ENCODE measurements at regions not wholly inside any gene's neighbourhood (a gene's known extent, or its start where the extent isn't known, plus 50 kb on each side); places are given as distances from the start of the nearest gene placed in this dataset.

GRCh38 chr13:82447416-82448077 lies 1434.7 kb downstream of the SLITRK1 start:
- TF ChIP-seq KDM1A (IDR thresholded peaks at IDR 0.05; ENCODE audit: low read depth) = no peak
- TF ChIP-seq CHD2 (IDR thresholded peaks at IDR 0.05; ENCODE audit: low read length, partially characterized antibody) = no peak
- TF ChIP-seq CBX8 (IDR thresholded peaks at IDR 0.05) = no peak
- no peak for TF ChIP-seq CBX2 (IDR thresholded peaks at IDR 0.05; ENCODE audit: borderline replicate concordance, low read depth)
- no peak for TF ChIP-seq CTCF (IDR thresholded peaks at IDR 0.05)
- TF ChIP-seq CEBPB (IDR thresholded peaks at IDR 0.05) = no peak
- TF ChIP-seq ZC3H11A (IDR thresholded peaks at IDR 0.05) = no peak
- no peak for TF ChIP-seq NPAS2 (CRISPR knock-in tag; IDR thresholded peaks at IDR 0.05; ENCODE audit: borderline replicate concordance)
- TF ChIP-seq HMGXB4 (CRISPR knock-in tag; IDR thresholded peaks at IDR 0.05; ENCODE audit: borderline replicate concordance) = no peak
- no peak for TF ChIP-seq ZSCAN20 (CRISPR knock-in tag; IDR thresholded peaks at IDR 0.05)
- no peak for TF ChIP-seq ZFP36 (IDR thresholded peaks at IDR 0.05; ENCODE audit: borderline replicate concordance, partially characterized antibody)
- TF ChIP-seq NR3C1 (IDR thresholded peaks at IDR 0.05) = no peak
- TF ChIP-seq HOXA7 (CRISPR knock-in tag; IDR thresholded peaks at IDR 0.05) = no peak
- TF ChIP-seq POLR2A (IDR thresholded peaks at IDR 0.05; ENCODE audit: low read length) = no peak

Measured in A549 (cell line).